Colon (tissue), 2 donors: ENCODE measurements at regions not wholly inside any gene's neighbourhood (a gene's known extent, or its start where the extent isn't known, plus 50 kb on each side); places are given as distances from the start of the nearest gene placed in this dataset.
"Not testable (repeated sequence)": the region's sequence is repeated elsewhere in the genome, so short reads cannot be mapped to it uniquely, and the experiment has no call there.

Experiments used
- FAIRE-seq: peaks from 2 replicates; lab custom pipeline; 2012; peaks lifted over from hg19 to GRCh38; lab: Jason Lieb, UNC
- donor health status: control.
- donor health status: control.

DNA sequence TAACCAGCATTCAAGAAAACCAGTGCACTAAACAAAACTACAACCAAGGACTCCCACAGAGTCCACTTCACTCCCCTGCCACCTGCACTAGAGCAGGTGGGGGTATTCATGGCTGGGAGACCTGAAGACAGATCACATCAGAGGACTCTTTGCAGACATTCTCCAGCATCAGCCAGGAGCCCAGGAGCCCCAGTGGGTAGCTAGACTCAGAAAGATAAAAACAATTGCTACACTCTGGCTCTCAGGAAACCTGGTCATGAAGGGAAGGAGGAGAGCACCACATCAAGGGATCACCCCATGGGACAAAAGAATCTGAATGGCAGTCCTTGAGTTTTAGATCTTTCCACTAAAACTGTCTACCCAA lies 472.1 kb downstream of the PLPP3 start:
- no peak for FAIRE-seq

DNA sequence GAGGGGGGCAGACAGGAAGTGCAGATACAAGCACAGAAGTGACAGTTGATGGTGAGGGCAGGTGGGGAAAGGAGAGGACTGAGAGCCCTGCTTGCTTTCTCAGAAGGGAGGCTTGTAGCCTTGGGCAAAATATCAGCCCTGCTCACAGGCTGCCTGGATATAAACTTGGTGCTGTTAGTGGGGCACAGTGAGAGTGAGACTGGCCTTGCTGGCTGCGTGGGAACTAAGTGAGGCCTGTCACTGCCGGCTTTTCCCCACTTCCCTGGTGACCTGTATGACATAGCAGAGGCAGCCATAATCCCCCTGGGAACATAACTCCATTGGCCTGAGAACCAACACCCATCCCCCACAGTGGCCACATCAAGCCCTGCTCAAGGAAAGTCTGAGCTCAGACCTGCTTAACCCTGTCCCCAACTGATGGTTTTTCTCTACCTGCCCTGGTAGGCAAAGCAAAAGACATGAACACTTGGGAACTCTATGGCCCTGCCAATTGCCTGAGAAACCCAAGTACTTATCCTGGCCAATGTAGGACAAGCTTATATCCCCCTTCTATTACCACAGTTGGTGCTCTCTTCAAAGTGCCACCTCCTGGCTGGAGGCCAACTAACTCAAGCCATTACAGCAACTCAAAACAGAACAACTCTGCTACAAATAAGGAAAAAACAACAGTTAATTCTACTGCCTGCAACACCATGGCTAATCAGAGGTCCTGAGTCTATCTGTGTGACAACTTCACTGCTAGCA lies 472.7 kb downstream of the PLPP3 start:
- no peak for FAIRE-seq

- no peak for FAIRE-seq
Observed at GRCh38 chr1:56105397-56105796, 474.0 kb downstream of the PLPP3 start.

DNA sequence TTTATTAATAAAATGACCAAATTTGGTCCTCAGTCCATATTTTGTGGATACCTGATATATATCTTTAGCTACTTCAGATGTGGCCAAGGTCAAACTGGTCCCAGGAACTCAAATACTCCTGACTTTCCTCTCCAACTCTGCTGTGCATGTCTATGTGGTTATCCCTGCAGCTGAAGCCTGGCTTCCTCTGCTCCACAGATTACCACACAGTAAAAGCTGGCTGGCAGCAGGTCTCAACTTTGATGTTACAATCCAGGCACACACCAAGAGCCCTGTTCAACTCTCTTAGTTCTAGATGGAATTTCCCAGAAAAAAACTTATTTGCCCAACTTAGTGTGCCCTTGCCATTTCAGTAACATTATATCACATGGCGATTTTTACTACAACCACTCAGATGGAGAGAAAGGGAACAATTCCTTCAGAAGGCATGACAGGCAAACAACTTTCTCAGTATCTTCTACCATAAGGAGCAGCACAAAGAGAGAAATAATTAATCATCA lies 479.5 kb downstream of the PLPP3 start:
- no peak for FAIRE-seq

DNA sequence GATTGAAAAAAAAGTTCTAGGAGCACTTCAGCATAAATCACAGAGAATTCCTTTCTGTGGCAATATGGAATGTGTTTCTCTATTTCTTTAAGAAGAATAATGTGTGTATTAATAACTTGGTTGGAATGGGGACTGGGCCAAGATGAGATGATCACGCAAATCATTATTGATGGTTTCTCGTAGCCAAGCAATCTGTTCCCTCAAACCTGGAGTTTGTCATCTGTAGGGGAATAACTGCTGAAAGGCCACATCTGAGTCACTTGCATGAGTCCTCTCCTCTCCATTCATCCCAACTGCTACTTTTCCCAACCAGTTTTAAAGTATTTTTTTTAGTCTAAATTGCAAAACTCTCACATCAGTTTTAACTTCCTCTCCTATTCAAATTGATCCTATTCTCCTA lies 480.4 kb downstream of the PLPP3 start:
- no peak for FAIRE-seq

DNA sequence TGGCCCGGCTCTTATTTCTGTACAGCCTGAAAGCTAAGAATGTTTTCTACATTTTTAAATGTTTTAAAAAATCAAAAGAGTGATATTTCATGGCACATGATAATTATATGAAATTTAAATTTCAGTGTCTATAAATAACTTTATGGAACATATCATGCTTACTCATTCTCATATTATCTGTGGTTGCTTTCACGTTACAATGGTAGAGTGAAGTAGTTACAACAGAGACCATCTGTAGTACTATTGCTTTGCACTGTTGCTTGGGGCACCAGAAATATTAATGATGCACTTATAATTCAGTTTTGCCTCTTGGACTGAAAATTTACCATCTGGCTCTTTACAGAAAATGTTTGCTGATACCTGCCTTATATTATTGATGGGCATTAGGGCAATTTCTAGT lies 481.6 kb downstream of the PLPP3 start:
- FAIRE-seq, result no peak

- no peak for FAIRE-seq
Observed at GRCh38 chr1:56095696-56096665, 483.4 kb downstream of the PLPP3 start.

GRCh38 chr1:56094168-56094567 lies 485.2 kb downstream of the PLPP3 start:
- no peak for FAIRE-seq

DNA sequence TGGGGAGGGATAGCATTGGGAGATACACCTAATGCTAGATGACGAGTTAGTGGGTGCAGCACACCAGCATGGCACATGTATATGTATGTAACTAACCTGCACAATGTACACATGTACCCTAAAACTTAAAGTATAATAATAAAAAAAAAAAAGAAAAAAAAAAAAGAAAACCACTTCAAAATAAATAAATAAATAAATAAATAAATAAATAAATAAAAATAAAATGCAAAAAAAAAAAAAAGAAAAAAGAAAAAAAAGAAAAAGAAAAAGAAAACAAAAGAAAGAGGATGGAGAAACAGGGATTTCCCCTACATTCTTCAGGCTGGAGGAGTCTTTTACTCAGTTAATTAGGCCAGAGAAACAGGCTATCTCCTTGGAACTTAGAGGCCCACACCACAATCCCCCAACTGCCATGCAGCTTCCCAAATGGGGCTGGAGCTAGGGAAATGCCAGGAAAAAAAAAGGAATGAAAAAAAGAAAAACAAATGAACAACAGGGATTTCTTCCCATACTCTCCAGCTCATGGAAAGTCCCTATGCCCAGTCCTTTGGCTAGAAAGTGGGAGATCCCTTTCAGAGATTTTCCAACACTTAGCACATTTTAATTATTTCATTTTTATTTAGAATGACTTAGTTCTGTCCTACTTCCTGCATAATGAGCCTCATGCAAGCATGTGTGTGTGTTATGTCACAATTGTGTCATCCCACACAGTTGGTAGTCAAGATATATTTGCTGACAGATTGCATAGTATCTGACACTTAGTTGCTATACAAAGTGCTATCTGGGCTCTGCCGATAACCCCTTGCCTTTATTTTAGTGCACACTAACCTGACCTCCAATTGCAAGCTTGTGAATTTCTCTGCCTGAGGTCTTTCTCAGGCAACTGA lies 486.4 kb downstream of the PLPP3 start:
- FAIRE-seq, result no peak

DNA sequence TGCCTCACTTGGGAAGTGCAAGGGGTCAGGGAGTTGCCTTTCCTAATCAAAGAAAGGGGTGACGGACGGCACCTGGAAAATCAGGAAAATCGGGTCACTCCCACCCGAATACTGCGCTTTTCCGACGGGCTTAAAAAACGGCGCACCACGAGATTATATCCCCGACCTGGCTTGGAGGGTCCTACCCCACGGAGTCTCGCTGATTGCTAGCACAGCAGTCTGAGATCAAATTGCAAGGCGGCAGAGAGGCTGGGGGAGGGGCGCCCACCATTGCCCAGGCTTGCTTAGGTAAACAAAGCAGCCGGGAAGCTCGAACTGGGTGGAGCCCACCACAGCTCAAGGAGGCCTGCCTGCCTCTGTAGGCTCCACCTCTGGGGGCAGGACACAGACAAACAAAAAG lies 489.5 kb downstream of the PLPP3 start:
- not testable (repeated sequence) for FAIRE-seq

DNA sequence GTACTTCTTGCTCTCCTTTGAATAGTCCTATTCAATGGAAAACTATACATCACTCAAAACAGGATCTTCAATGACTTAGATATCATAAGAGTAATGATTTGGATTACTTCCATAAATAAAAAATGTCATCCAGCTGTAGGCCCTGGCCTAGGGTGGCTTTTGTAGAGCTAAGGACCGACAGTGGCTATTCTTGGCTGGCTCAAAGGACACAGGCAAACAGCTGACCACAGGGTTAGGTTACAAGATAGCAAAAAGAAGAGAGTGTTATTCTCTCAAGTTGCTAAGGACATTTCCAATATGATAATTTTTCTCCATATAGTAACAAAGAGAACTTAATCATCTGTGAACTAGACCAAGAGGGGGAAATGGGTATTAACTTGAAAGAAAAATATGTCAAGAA lies 495.1 kb downstream of the PLPP3 start:
- FAIRE-seq, result no peak

DNA sequence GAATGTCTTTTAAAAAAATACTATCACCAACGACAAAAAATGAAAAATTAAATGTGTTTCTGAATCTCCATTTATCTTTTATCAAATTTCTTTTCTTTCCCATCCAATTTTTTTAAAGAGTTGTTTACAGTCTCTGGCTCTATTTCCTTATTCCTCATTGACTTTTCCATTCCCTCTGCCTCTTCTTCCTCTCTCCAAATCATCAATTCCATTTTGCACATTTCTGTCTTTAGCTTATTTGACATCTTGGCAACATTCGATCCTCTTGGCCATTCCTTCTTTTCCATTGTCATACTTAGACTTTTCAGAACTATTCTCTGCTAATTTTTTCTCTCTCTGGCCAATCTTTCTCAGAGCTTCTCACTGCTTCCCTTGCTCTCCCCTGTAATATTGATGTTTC lies 497.6 kb downstream of the PLPP3 start:
- FAIRE-seq, result no peak

DNA sequence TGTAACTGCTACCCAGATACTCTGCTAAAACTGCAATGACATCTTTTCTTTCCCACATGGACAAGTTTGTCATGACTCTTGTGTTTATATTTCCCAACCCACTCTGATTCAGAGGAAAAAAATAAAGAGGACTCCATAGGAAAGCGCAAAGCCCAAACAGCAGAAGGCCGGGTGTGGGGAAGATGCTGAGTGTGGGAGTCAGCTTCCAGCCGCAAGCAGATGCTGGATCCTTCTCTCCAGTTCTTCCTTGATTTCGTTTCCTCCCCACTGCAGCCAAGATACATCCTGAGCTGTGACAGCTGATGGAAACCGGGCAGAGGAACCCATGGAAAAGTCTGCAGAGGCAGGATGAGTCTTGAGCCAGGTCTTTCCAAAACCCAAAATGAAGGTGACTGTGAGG lies 498.2 kb downstream of the PLPP3 start:
- no peak for FAIRE-seq

GRCh38 chr1:56080123-56080522 lies 499.2 kb downstream of the PLPP3 start:
- no peak for FAIRE-seq

- no peak for FAIRE-seq
Observed at GRCh38 chr1:56079391-56079790, 500.0 kb downstream of the PLPP3 start.

- no peak for FAIRE-seq
Observed at GRCh38 chr1:56077206-56077605, 502.2 kb downstream of the PLPP3 start.

DNA sequence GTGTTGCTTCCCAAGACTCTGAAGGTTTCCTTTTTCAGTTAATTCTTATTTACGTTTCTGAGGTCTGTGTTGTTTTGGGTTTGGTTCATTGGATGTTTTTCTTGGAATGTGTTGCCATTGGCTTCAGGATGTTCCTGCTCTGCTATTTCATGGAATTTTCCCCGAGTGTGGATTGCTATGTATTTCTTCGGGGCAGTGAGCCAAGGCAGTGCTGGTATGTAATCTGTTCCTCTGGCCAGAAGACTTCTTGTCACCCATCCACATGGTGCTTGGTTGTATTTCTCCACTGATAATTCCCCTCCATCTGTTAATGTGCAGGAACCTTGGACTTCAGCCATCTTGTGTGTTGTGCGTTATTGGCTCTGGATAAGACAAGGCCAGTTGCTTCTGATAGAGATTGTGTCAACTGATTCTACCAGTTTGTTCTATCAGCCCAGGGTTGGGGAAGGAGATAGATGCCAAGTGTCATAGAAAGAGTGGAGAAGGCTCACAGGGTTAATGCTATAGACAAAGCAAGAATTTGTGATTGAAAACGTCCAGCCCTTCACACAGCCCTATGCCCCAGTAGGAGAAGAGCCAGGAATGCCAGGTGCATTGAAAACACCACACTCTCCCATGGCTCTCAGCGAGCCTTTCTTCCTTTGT lies 505.2 kb downstream of the PLPP3 start:
- FAIRE-seq, result no peak

- no peak for FAIRE-seq
Observed at GRCh38 chr1:56073614-56074006, 505.8 kb downstream of the PLPP3 start.

GRCh38 chr1:56073206-56073605 lies 506.2 kb downstream of the PLPP3 start:
- FAIRE-seq, result no peak

GRCh38 chr1:56072310-56072709 lies 507.1 kb downstream of the PLPP3 start:
- FAIRE-seq, result no peak

DNA sequence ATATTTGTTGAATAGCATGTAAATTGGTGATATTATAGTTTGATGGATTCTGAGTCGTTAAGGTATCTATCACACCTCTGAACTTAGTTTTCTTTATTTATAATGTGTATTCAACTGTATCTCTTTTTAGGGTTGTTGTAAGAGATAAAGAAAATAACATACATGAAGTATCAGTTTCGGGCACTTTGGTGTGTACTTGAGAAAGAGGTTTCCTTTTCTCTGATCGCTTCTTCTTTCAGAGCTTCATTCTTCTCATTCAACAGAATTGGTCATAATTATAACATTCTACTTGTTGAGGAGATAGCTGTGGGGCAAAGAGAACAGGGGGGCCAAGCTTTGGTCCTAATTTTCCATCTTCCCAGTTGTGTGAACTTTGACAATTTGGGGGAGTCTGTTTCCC lies 508.0 kb downstream of the PLPP3 start:
- no peak for FAIRE-seq

GRCh38 chr1:56070601-56071000 lies 508.8 kb downstream of the PLPP3 start:
- no peak for FAIRE-seq
